Ishikawa (cell line): ENCODE measurements at regions not wholly inside any gene's neighbourhood (a gene's known extent, or its start where the extent isn't known, plus 50 kb on each side); places are given as distances from the start of the nearest gene placed in this dataset.

Source experiments
- CREB1 ChIP-seq: IDR thresholded peaks from 2 replicates; pipeline ENCODE4 v1.6.1; 2012; ENCODE audit warnings: low read depth
- NFIC ChIP-seq: IDR thresholded peaks from 2 replicates; pipeline ENCODE4 v1.6.1; 2012
- RAD21 ChIP-seq: IDR thresholded peaks from 2 replicates; pipeline ENCODE4 v1.6.1; 2012; ENCODE audit warnings: low read depth
- TAF1 ChIP-seq: IDR thresholded peaks from 2 replicates; pipeline ENCODE4 v1.6.1; 2012; ENCODE audit warnings: low read depth, mild to moderate bottlenecking
- TF ChIP-seq, protein P1 (sequence below): IDR thresholded peaks from 2 replicates; pipeline ENCODE4 v1.6.1; 2012; ENCODE audit warnings: low read depth, mild to moderate bottlenecking

DNA sequence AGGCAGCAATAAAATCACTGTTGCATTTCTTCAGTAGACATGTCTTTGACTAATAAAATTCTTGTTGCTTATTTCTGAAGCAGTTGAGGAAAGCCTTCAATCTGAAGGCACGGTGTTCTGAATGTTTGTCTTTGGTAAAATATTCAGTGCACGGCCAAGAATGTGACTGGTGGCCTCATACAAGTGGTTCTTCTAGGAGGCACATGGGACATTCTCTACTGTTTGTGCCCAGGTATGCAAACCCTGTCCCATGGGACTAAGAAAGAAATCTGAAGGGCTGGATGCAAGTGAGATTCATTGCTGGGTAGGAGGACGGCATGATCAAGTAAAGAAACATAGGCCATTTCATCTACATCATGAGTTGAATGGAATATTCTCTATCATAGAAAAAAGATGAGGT, 250.6 kb upstream of the NR2F2 start:
- TF ChIP-seq CREB1 (no peak), NFIC (no peak), RAD21 (no peak), TAF1 (no peak)
- TF ChIP-seq, protein P1, sequence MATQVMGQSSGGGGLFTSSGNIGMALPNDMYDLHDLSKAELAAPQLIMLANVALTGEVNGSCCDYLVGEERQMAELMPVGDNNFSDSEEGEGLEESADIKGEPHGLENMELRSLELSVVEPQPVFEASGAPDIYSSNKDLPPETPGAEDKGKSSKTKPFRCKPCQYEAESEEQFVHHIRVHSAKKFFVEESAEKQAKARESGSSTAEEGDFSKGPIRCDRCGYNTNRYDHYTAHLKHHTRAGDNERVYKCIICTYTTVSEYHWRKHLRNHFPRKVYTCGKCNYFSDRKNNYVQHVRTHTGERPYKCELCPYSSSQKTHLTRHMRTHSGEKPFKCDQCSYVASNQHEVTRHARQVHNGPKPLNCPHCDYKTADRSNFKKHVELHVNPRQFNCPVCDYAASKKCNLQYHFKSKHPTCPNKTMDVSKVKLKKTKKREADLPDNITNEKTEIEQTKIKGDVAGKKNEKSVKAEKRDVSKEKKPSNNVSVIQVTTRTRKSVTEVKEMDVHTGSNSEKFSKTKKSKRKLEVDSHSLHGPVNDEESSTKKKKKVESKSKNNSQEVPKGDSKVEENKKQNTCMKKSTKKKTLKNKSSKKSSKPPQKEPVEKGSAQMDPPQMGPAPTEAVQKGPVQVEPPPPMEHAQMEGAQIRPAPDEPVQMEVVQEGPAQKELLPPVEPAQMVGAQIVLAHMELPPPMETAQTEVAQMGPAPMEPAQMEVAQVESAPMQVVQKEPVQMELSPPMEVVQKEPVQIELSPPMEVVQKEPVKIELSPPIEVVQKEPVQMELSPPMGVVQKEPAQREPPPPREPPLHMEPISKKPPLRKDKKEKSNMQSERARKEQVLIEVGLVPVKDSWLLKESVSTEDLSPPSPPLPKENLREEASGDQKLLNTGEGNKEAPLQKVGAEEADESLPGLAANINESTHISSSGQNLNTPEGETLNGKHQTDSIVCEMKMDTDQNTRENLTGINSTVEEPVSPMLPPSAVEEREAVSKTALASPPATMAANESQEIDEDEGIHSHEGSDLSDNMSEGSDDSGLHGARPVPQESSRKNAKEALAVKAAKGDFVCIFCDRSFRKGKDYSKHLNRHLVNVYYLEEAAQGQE, result no peak
